GM18507 (cell line): ENCODE measurements at regions not wholly inside any gene's neighbourhood (a gene's known extent, or its start where the extent isn't known, plus 50 kb on each side); places are given as distances from the start of the nearest gene placed in this dataset.

ENCODE experiments used
- DNase-seq: peaks from one replicate; pipeline ENCODE4 v3.0.0; 2011; ENCODE audit warnings: low read depth; ENCODE audit not compliant: insufficient read length; ENCODE audit errors: extremely low spot score
- FAIRE-seq: peaks from 2 replicates; lab custom pipeline; 2011; peaks lifted over from hg19 to GRCh38; lab: Jason Lieb, UNC

GRCh38 chr13:40502236-40502635 lies 164.2 kb downstream of the FOXO1 start:
- FAIRE-seq = no peak

GRCh38 chr13:40503011-40503410 lies 163.4 kb downstream of the FOXO1 start:
- DNase-seq (no peak), FAIRE-seq (no peak)

More at GRCh38 chr13:40502236-40502635, 164.2 kb downstream of the FOXO1 start:
- no peak for DNase-seq

- FAIRE-seq = no peak
- DNase-seq = no peak
These were observed 162.4 kb downstream of the FOXO1 start for GRCh38 chr13:40503966-40504591.

DNA sequence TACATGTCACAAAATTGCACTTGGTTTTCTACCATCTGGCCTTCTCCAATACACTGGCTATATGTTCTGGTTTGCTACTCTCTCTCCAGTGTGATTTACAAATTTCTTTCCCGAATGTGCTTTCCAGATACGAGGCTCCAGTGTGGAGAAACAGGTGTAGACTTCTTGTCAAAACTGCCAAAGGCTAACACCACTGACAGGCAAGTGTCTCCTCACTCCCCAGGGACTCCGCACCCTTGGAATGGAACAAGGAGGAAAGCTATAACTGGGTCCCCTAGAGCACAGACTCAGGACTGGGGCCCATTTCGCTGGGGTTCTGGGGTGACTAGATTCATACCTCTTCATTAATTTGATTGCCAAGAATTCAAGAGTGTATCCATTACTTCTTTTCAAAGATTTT lies 161.8 kb downstream of the FOXO1 start:
- DNase-seq = no peak
- FAIRE-seq = no peak

- no peak for DNase-seq
- FAIRE-seq = no peak
These were observed 161.2 kb downstream of the FOXO1 start for GRCh38 chr13:40505196-40505595.
